Mesothelial cell of epicardium (in vitro differentiated cells): ENCODE measurements at regions not wholly inside any gene's neighbourhood (a gene's known extent, or its start where the extent isn't known, plus 50 kb on each side); places are given as distances from the start of the nearest gene placed in this dataset.

Experiments
- DNase-seq, 2 experiments: peaks; one replicate each; pipeline ENCODE4 v3.0.0; 2021; ENCODE audit warnings: low spot score in 2 of 2; ENCODE audit not compliant: unreplicated experiment in 2 of 2
- H3K27ac Mint-ChIP-seq: 2 replicates; pipeline ENCODE4 v1.8.0; 2021; ENCODE audit warnings: mixed read lengths
- H3K27me3 Mint-ChIP-seq: 2 replicates; pipeline ENCODE4 v1.8.0; 2021; ENCODE audit warnings: low read depth, mixed read lengths
- H3K36me3 Mint-ChIP-seq: 2 replicates; pipeline ENCODE4 v1.8.0; 2021; ENCODE audit warnings: mixed read lengths
- H3K4me1 Mint-ChIP-seq: 2 replicates; pipeline ENCODE4 v1.8.0; 2021; ENCODE audit warnings: mixed read lengths
- H3K4me3 Mint-ChIP-seq: 2 replicates; pipeline ENCODE4 v1.8.0; 2021; ENCODE audit warnings: mild to moderate bottlenecking, moderate library complexity, mixed read lengths
- H3K9me3 Mint-ChIP-seq: 2 replicates; pipeline ENCODE4 v1.8.0; 2021; ENCODE audit warnings: mixed read lengths
- TF ChIP-seq, protein P1 (sequence below): fragments of 200-600 bp; sonication (generic); IDR thresholded peaks from one replicate; pipeline ENCODE4 v1.5.0; 2021; ENCODE audit warnings: antibody characterized with exemption; ENCODE audit not compliant: unreplicated experiment

DNA sequence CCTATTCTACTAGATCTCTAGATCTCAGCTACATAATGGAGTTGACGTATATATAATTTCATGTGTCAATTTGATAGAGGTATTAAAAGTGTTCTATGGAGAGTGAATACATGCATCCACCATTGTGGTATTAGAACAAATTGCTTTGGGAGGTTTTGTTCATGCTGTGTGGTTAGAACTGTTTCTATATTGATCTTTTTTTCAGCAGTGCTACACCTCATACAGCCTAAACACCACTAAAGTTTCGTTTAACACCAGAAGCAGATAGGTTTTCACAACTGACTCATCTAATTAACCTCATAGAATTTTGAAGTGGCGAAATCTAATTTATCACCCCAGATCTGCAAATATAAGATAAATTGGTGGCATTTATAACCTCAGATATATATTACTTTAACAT is 269.4 kb upstream of the SEMA6A start:
- DNase-seq = no peak
- Mint-ChIP-seq H3K36me3 (no peaks in the 10 kb centered on the region), H3K9me3 (peaks cover 8% of the 10 kb centered on the region), H3K27me3 (no peaks in the 10 kb centered on the region), H3K27ac (no peak overlapping the region), H3K4me1 (no peaks in the 10 kb centered on the region), H3K4me3 (no peak overlapping the region)
- TF ChIP-seq, protein P1, sequence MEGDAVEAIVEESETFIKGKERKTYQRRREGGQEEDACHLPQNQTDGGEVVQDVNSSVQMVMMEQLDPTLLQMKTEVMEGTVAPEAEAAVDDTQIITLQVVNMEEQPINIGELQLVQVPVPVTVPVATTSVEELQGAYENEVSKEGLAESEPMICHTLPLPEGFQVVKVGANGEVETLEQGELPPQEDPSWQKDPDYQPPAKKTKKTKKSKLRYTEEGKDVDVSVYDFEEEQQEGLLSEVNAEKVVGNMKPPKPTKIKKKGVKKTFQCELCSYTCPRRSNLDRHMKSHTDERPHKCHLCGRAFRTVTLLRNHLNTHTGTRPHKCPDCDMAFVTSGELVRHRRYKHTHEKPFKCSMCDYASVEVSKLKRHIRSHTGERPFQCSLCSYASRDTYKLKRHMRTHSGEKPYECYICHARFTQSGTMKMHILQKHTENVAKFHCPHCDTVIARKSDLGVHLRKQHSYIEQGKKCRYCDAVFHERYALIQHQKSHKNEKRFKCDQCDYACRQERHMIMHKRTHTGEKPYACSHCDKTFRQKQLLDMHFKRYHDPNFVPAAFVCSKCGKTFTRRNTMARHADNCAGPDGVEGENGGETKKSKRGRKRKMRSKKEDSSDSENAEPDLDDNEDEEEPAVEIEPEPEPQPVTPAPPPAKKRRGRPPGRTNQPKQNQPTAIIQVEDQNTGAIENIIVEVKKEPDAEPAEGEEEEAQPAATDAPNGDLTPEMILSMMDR = no peak

DNA sequence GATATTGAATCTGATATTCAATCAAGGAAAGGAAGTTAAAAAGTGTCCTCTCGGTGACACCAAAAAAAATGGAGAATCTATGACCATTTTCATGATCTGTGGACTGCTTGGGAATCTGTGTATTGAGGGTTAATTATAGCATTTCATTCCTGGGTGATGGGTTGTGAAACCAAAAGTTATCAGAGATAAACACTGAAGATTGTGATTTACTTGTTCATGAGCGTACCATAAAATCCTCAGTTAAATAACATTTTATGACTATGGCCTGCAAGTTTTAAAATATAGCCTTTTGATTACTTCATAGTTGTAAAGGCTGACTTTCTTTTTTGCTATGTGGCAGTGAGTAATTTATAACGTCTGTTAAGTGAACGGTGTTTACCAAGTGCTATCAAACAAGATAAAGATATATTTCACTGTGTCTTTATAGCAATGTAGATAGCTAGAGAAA is 267.9 kb upstream of the SEMA6A start:
- Mint-ChIP-seq H3K27me3 (no peaks in the 10 kb centered on the region), H3K27ac (no peak overlapping the region)

GRCh38 chr5:116841734-116842133 is 267.1 kb upstream of the SEMA6A start:
- no peak overlapping the region for H3K27ac Mint-ChIP-seq
- H3K4me3 Mint-ChIP-seq = no peak overlapping the region
- TF ChIP-seq, protein P1 = no peak
- peaks cover 8% of the 10 kb centered on the region for H3K9me3 Mint-ChIP-seq
- no peaks in the 10 kb centered on the region for H3K36me3 Mint-ChIP-seq
- H3K4me1 Mint-ChIP-seq = peaks cover 4% of the 10 kb centered on the region
- no peaks in the 10 kb centered on the region for H3K27me3 Mint-ChIP-seq
- DNase-seq = no peak

More for the DNA sequence above, 267.9 kb upstream of the SEMA6A start:
- TF ChIP-seq, protein P1 = no peak
- Mint-ChIP-seq H3K4me3 (no peak overlapping the region), H3K36me3 (no peaks in the 10 kb centered on the region), H3K9me3 (peaks cover 8% of the 10 kb centered on the region), H3K4me1 (peaks cover 4% of the 10 kb centered on the region)
- no peak for DNase-seq

DNA sequence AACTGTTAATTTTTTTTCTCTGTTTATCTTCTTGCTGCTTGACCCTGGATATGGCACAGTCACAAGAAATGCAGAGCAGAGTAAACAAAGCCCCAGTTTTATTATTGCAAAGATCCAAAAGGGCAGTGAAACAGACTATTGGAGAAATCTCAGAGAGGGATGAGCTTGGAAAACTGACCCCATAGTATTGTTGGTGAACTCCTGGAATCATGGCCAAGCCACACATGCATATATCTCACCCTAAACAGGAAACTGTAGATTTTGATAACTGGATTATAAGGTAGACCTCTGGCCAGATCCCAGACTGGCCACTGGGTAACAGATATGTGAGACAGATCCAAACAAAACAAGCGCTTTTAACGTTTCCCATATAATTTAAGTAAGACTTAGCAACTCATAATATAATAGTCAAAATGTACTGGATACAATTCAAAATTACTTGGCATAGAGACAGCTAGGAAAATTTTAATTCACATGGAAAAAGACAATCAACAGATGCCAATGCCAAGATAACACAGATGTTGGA is 263.5 kb upstream of the SEMA6A start:
- H3K4me3 Mint-ChIP-seq = no peak overlapping the region
- DNase-seq = no peak
- H3K36me3 Mint-ChIP-seq = no peaks in the 10 kb centered on the region
- H3K9me3 Mint-ChIP-seq = peaks cover 4% of the 10 kb centered on the region
- H3K27me3 Mint-ChIP-seq = no peaks in the 10 kb centered on the region
- no peak overlapping the region for H3K27ac Mint-ChIP-seq
- TF ChIP-seq, protein P1 = no peak
- H3K4me1 Mint-ChIP-seq = peaks cover 4% of the 10 kb centered on the region

- no peak for DNase-seq
Measured at GRCh38 chr5:116834796-116835515, 260.3 kb upstream of the SEMA6A start.

More at GRCh38 chr5:116834796-116835515, 260.3 kb upstream of the SEMA6A start:
- no peak overlapping the region for H3K27ac Mint-ChIP-seq
- TF ChIP-seq, protein P1 = no peak
- H3K4me3 Mint-ChIP-seq = no peak overlapping the region
- no peaks in the 10 kb centered on the region for H3K36me3 Mint-ChIP-seq
- no peaks in the 10 kb centered on the region for H3K27me3 Mint-ChIP-seq
- no peaks in the 10 kb centered on the region for H3K9me3 Mint-ChIP-seq
- H3K4me1 Mint-ChIP-seq = peaks cover 4% of the 10 kb centered on the region
